ENCODE measurements at regions not wholly inside any gene's neighbourhood (a gene's known extent, or its start where the extent isn't known, plus 50 kb on each side); places are given as distances from the start of the nearest gene placed in this dataset.
"Not testable (repeated sequence)": the region's sequence is repeated elsewhere in the genome, so short reads cannot be mapped to it uniquely, and the experiment has no call there.

DNA sequence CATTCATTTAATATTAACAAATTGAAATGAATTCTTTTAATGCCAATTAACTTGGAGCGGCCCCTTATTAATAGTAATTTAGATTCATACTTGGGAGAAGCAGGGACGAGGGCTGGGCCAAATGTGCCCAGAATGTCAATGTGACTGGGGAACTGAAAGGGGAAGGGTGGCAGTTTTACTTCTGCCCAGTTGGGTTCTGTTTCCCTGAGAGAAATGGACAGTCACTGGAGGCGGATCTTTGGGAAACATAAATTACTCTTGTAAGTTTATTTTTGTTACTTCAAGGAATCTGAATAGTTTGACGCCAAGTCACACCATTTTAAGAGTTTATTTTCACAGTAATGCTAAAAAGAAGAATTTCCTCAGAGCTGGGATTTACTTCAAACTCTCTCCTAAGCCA is 432.1 kb downstream of the CNTNAP3B start:
- H3K4me1 ChIP-seq (ENCODE audit: insufficient read depth); H3K36me3 ChIP-seq (ENCODE audit: insufficient read depth); H3K27ac ChIP-seq (ENCODE audit: low read depth); H3K4me3 ChIP-seq (ENCODE audit: low read depth, low read length); DNase-seq (ENCODE audit: extremely low spot score): not testable (repeated sequence)
- 57% methylated on average over 3 of the region's 4 CpGs for WGBS

DNA sequence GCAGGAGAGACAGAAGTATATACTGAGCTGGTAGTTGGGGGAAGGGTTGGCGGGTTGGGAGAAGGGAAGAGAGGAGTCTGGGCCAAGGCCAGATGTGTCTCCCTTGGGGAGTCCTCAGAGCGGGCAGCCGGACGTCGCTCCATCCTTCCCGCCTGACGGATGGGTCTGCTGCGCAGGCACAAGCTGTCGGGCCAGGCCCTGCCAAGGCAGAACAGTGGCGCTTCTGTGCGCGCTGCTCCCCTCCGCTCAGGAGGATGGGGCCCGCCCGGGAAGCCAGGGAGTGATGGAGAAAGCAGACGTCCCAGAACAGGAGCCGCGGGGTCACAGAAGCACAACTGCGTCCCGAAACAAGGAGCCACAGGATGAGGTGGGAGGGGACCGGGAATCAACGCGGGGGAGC is 449.9 kb downstream of the CNTNAP3B start:
- H3K4me1 ChIP-seq (ENCODE audit: insufficient read depth); H3K27ac ChIP-seq (ENCODE audit: low read depth); DNase-seq (ENCODE audit: extremely low spot score); H3K36me3 ChIP-seq (ENCODE audit: insufficient read depth); H3K4me3 ChIP-seq (ENCODE audit: low read depth, low read length): not testable (repeated sequence)
- 8% methylated on average over 16 of the region's 23 CpGs for WGBS

DNA sequence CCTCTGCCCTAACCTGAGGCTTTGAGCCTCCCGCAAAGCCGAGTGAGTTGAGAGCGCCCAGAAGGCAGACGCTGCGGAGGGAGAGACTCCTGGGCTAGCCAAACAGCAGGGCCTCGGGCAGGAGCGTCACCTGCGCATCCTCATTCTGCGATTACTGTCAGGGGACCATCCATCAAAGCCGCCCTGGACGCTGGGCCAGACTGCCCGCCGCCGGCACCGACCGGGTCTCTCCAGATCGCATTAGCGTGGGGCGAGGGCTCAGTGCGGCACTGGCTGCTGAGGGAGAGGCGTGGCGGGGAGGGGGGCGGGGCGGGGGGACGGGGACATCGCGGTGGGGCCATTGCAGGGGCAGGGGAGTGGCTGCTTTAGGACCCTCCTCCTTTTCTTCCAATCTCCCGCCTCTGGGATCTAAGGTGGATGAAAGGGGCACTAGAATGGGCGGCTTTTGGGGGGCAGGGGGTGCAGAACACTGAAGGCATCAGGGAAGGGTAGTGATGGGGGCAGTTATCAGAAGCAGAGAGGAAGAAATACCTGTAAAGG is 465.7 kb downstream of the CNTNAP3B start:
- 5% methylated on average over 18 of the region's 29 CpGs for WGBS
- DNase-seq (ENCODE audit: extremely low spot score); H3K4me1 ChIP-seq (ENCODE audit: insufficient read depth); H3K27ac ChIP-seq (ENCODE audit: low read depth); H3K4me3 ChIP-seq (ENCODE audit: low read depth, low read length); H3K36me3 ChIP-seq (ENCODE audit: insufficient read depth): not testable (repeated sequence)

DNA sequence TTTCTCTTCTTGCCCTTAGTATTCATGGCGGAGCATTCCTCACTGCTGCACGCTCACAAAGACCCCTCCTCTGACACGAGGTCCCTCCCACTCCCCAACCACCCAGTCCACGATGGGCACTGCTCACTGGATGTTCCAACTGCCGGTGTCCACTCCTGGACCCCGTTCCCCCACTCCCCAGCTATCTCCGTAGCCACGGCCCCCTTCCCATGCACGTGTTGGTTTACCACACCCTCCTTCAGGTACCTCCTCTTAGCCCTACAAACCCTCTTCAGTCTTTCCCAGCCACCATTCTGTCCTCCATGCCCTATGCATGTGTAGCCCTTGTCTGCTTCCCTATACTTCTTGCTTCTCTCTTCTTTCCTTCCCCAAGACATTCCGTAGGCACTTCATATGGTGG is 469.6 kb upstream of the ZNG1F start:
- not testable (repeated sequence) for H3K4me1 ChIP-seq (ENCODE audit: insufficient read depth); DNase-seq (ENCODE audit: extremely low spot score); H3K36me3 ChIP-seq (ENCODE audit: insufficient read depth); H3K27ac ChIP-seq (ENCODE audit: low read depth); H3K4me3 ChIP-seq (ENCODE audit: low read depth, low read length)
- WGBS, result 96% methylated on average over 5 of the region's 10 CpGs

- 74% methylated on average over 2 of the region's 2 CpGs for WGBS
- not testable (repeated sequence) for H3K27ac ChIP-seq (ENCODE audit: low read depth); H3K4me3 ChIP-seq (ENCODE audit: low read depth, low read length); H3K4me1 ChIP-seq (ENCODE audit: insufficient read depth); DNase-seq (ENCODE audit: extremely low spot score); H3K36me3 ChIP-seq (ENCODE audit: insufficient read depth)
Measured at GRCh38 chr9:41658116-41658515, 469.0 kb upstream of the ZNG1F start.

- not testable (repeated sequence) for H3K4me3 ChIP-seq (ENCODE audit: low read depth, low read length); H3K4me1 ChIP-seq (ENCODE audit: insufficient read depth); H3K27ac ChIP-seq (ENCODE audit: low read depth); DNase-seq (ENCODE audit: extremely low spot score); H3K36me3 ChIP-seq (ENCODE audit: insufficient read depth)
- 95% methylated on average over 2 of the region's 2 CpGs for WGBS
Measured at GRCh38 chr9:41657141-41657540, 468.0 kb upstream of the ZNG1F start.

- DNase-seq (ENCODE audit: extremely low spot score); H3K4me3 ChIP-seq (ENCODE audit: low read depth, low read length); H3K27ac ChIP-seq (ENCODE audit: low read depth); H3K36me3 ChIP-seq (ENCODE audit: insufficient read depth); H3K4me1 ChIP-seq (ENCODE audit: insufficient read depth): not testable (repeated sequence)
- WGBS, result 4% methylated on average over 22 of the region's 35 CpGs
Measured at GRCh38 chr9:41655071-41655554, 466.0 kb upstream of the ZNG1F start.

DNA sequence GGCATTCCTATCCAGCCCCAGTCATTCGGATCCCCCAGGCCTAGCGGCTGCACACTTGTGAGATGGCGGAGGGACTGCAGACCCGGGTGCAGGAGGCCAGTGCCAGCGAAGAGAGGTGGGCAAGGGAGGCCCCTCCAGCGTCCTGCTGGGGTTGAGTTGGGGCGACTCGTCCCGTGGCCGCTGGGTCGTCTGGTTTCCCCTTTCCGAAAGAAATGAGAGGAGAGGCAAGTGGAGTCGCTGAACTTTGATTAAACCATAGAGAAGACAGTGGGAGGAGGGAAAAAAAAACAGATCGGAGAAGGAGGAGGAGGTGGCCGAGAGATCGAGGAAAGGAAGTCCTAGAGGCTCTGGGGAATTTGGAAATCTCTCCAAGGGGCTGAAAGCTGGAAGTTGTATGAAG is 465.2 kb upstream of the ZNG1F start:
- H3K36me3 ChIP-seq (ENCODE audit: insufficient read depth); H3K27ac ChIP-seq (ENCODE audit: low read depth); H3K4me3 ChIP-seq (ENCODE audit: low read depth, low read length); DNase-seq (ENCODE audit: extremely low spot score); H3K4me1 ChIP-seq (ENCODE audit: insufficient read depth): not testable (repeated sequence)
- 34% methylated on average over 16 of the region's 16 CpGs for WGBS

GRCh38 chr9:41653560-41654340 is 464.6 kb upstream of the ZNG1F start:
- H3K36me3 ChIP-seq (ENCODE audit: insufficient read depth); DNase-seq (ENCODE audit: extremely low spot score); H3K27ac ChIP-seq (ENCODE audit: low read depth); H3K4me3 ChIP-seq (ENCODE audit: low read depth, low read length); H3K4me1 ChIP-seq (ENCODE audit: insufficient read depth): not testable (repeated sequence)
- 17% methylated on average over 16 of the region's 21 CpGs for WGBS

- H3K4me3 ChIP-seq (ENCODE audit: low read depth, low read length); H3K27ac ChIP-seq (ENCODE audit: low read depth): not testable (repeated sequence)
- WGBS, result 66% methylated on average over 16 of the region's 17 CpGs
Measured at GRCh38 chr9:41652800-41653199, 463.7 kb upstream of the ZNG1F start.

GRCh38 chr9:41652100-41652713 is 463.1 kb upstream of the ZNG1F start:
- 69% methylated on average over 25 of the region's 29 CpGs for WGBS
- DNase-seq (ENCODE audit: extremely low spot score); H3K36me3 ChIP-seq (ENCODE audit: insufficient read depth); H3K4me1 ChIP-seq (ENCODE audit: insufficient read depth); H3K27ac ChIP-seq (ENCODE audit: low read depth); H3K4me3 ChIP-seq (ENCODE audit: low read depth, low read length): not testable (repeated sequence)

More at GRCh38 chr9:41652800-41653199, 463.7 kb upstream of the ZNG1F start:
- not testable (repeated sequence) for DNase-seq (ENCODE audit: extremely low spot score); H3K4me1 ChIP-seq (ENCODE audit: insufficient read depth); H3K36me3 ChIP-seq (ENCODE audit: insufficient read depth)

- not testable (repeated sequence) for H3K27ac ChIP-seq (ENCODE audit: low read depth); H3K36me3 ChIP-seq (ENCODE audit: insufficient read depth); H3K4me1 ChIP-seq (ENCODE audit: insufficient read depth); H3K4me3 ChIP-seq (ENCODE audit: low read depth, low read length); DNase-seq (ENCODE audit: extremely low spot score)
- 69% methylated on average over 5 of the region's 5 CpGs for WGBS
Measured at GRCh38 chr9:41650086-41650485, 461.0 kb upstream of the ZNG1F start.

DNA sequence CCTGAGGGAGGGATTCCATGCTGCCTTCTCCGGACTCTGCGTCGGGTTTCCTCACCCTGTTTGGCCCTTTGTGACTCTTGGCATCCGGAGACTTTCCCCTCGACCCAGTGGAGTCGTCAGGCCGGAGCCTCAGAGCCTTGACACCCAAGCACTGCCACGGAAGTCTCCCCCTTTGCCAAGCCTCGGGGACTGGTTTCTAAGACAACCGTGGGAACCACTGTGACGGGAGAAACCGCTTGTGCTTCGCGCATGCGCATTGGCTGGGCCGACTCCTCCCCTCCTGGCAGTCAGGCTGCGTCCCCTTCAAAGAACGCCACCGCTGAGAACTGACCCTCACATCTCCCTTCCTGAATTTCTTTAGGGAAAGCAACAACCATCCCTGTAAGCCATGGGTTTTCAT is 459.4 kb upstream of the ZNG1F start:
- DNase-seq (ENCODE audit: extremely low spot score); H3K27ac ChIP-seq (ENCODE audit: low read depth); H3K4me3 ChIP-seq (ENCODE audit: low read depth, low read length); H3K36me3 ChIP-seq (ENCODE audit: insufficient read depth); H3K4me1 ChIP-seq (ENCODE audit: insufficient read depth): not testable (repeated sequence)
- WGBS, result 28% methylated on average over 9 of the region's 19 CpGs

DNA sequence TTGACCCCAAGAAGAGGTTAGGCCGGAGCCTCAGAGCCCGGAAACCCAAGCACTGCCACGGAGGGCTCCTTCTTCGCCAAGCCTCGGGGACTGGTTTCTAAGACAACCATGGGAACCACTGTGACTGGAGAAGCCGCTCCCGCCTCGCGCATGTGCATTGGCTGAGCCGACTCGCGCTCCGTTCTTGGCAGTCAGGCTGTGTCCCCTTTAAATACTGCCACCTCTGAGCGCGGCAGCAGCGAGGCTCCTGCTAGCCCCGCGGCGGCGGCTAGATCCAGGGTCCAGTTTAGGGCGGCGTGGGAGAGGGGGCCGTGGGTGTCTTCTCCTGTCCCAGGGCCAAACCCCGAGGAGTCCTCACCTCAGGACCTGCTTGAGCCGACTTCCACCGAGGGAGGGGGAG is 457.1 kb upstream of the ZNG1F start:
- H3K36me3 ChIP-seq (ENCODE audit: insufficient read depth); H3K4me1 ChIP-seq (ENCODE audit: insufficient read depth); H3K27ac ChIP-seq (ENCODE audit: low read depth); DNase-seq (ENCODE audit: extremely low spot score); H3K4me3 ChIP-seq (ENCODE audit: low read depth, low read length): not testable (repeated sequence)
- 95% methylated on average over 26 of the region's 26 CpGs for WGBS

Data from urinary bladder (tissue), 3 donors.